Suprapubic skin (tissue), 4 donors: ENCODE measurements at regions not wholly inside any gene's neighbourhood (a gene's known extent, or its start where the extent isn't known, plus 50 kb on each side); places are given as distances from the start of the nearest gene placed in this dataset.

Source experiments
- DNase-seq, 2 donors: peaks; one replicate each; pipeline ENCODE4 v3.0.0-alpha.2; 2019; ENCODE audit warnings: low spot score in 2 of 2
- H3K27ac ChIP-seq: fragments of 200-600 bp; sonication (generic); one replicate; pipeline ENCODE4 v1.5.1; 2019
- H3K27me3 ChIP-seq: fragments of 200-600 bp; sonication (generic); one replicate; pipeline ENCODE4 v1.5.1; 2019
- H3K36me3 ChIP-seq: fragments of 200-600 bp; sonication (generic); one replicate; pipeline ENCODE4 v1.5.1; 2019
- H3K4me1 ChIP-seq: fragments of 200-600 bp; sonication (generic); one replicate; pipeline ENCODE4 v1.5.1; 2019
- H3K4me3 ChIP-seq: fragments of 200-600 bp; sonication (generic); one replicate; pipeline ENCODE4 v1.5.1; 2019; ENCODE audit warnings: mild to moderate bottlenecking
- H3K9me3 ChIP-seq: fragments of 200-600 bp; sonication (generic); one replicate; pipeline ENCODE4 v1.5.1; 2019
- EP300 ChIP-seq: sonication (generic); formaldehyde crosslinking; IDR thresholded peaks from one replicate; pipeline ENCODE4 v1.6.1; 2017; ENCODE audit warnings: antibody characterized with exemption
- POLR2A ChIP-seq, 2 donors: fragments of 450-650 bp; IDR thresholded peaks; one replicate each; pipeline ENCODE4 v1.6.1; 2017; ENCODE audit warnings: antibody characterized with exemption in 2 of 2, mild to moderate bottlenecking in 2 of 2, moderate library complexity in 2 of 2
- POLR2AphosphoS5 ChIP-seq, 3 donors: sonication (generic); formaldehyde crosslinking; IDR thresholded peaks; one replicate each; pipeline ENCODE4 v1.6.1; 2017; ENCODE audit warnings: antibody characterized with exemption in 3 of 3
- WGBS: methylation state at CpG from one replicate; pipeline ENCODE4 v1.1.5; 2018; 5-methylcytosine and 5-hydroxymethylcytosine counted together
- TF ChIP-seq, protein P1 (sequence below), 2 donors: fragments of 200-600 bp in 1 of 2; fragments of 450-650 bp in 1 of 2; sonication (generic) in 1 of 2; IDR thresholded peaks; one replicate each; pipeline ENCODE4 v1.5.1; 2016 to 2019; ENCODE audit warnings: antibody characterized with exemption in 2 of 2, mild to moderate bottlenecking in 1 of 2, moderate library complexity in 1 of 2

DNA sequence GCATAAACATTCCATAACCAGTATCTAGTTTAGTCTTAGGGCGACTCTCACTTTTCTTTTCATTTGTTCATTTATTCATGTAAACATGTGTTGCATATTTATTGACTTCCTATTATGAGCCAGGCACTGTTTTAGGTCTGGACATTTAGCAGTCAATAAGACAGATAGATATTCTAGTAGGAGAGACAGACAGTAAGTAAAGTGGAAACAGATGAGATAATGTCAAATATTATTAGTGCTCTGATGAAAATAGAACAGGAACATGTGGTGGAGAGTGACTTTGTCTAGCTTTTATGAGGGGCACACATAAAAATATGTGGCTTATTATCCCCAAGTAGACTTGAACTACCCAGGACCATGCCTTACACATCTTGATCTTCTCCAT is 193.0 kb downstream of the NDFIP2 start:
- TF ChIP-seq, protein P1, sequence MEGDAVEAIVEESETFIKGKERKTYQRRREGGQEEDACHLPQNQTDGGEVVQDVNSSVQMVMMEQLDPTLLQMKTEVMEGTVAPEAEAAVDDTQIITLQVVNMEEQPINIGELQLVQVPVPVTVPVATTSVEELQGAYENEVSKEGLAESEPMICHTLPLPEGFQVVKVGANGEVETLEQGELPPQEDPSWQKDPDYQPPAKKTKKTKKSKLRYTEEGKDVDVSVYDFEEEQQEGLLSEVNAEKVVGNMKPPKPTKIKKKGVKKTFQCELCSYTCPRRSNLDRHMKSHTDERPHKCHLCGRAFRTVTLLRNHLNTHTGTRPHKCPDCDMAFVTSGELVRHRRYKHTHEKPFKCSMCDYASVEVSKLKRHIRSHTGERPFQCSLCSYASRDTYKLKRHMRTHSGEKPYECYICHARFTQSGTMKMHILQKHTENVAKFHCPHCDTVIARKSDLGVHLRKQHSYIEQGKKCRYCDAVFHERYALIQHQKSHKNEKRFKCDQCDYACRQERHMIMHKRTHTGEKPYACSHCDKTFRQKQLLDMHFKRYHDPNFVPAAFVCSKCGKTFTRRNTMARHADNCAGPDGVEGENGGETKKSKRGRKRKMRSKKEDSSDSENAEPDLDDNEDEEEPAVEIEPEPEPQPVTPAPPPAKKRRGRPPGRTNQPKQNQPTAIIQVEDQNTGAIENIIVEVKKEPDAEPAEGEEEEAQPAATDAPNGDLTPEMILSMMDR (IDR thresholded peaks at IDR 0.05) = no peak
- TF ChIP-seq POLR2A (IDR thresholded peaks at IDR 0.05) = no peak
- TF ChIP-seq EP300 = no peak
- TF ChIP-seq POLR2AphosphoS5 (IDR thresholded peaks at IDR 0.05) = no peak
- no peaks in the 10 kb centered on the region for H3K27me3 ChIP-seq
- H3K36me3 ChIP-seq = no peaks in the 10 kb centered on the region
- no peak overlapping the region for H3K27ac ChIP-seq
- peaks cover 8% of the 10 kb centered on the region for H3K4me1 ChIP-seq
- no peak for DNase-seq
- H3K4me3 ChIP-seq = no peak overlapping the region
- 62% methylated on average over 1 of the region's 1 CpG for WGBS
- H3K9me3 ChIP-seq = no peaks in the 10 kb centered on the region

DNA sequence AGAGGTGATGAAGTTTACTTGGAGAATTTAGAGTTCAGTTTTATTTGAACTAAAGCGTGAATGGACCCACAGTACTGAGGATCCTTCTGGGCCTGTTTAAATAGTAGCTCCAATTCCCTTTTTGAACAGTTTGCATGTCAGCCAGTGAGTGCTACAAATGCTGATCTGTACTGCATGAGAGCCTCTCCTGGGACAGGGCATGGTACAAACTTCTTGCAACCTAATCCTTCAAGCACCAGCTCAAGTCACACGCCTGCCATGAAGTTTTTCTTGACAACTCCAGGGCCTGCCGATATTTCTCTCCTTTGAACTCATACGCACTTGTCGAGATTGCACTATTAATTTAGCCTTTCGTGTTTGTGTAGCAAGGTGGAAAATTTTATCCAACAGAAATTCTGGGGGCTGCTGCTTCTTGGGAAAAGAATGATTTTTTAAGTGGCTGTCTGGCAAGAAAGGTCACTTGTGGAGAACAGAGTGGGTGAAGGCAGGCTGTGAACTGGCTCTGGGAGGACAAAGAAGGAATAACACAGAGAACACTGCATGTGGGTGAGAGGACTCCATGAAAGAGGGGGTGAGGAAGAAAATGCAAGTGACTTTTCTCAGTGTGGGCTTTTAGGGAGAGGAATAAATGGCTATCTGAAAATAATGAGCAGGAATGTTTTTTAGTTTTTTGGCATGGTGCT is 192.5 kb downstream of the NDFIP2 start:
- TF ChIP-seq POLR2AphosphoS5 (IDR thresholded peaks at IDR 0.05) = no peak
- TF ChIP-seq EP300 = no peak
- no peak for TF ChIP-seq POLR2A (IDR thresholded peaks at IDR 0.05)
- TF ChIP-seq, protein P1 (IDR thresholded peaks at IDR 0.05) = no peak
- 76% methylated on average over 6 of the region's 6 CpGs for WGBS
- no peaks in the 10 kb centered on the region for H3K9me3 ChIP-seq
- no peaks in the 10 kb centered on the region for H3K27me3 ChIP-seq
- no peak overlapping the region for H3K4me3 ChIP-seq
- no peak overlapping the region for H3K27ac ChIP-seq
- no peaks in the 10 kb centered on the region for H3K36me3 ChIP-seq
- peaks cover 8% of the 10 kb centered on the region for H3K4me1 ChIP-seq
- no peak for DNase-seq

GRCh38 chr13:79671420-79671819 is 190.5 kb downstream of the NDFIP2 start:
- H3K4me1 ChIP-seq = peaks cover 8% of the 10 kb centered on the region
- H3K4me3 ChIP-seq = no peak overlapping the region
- no peak overlapping the region for H3K27ac ChIP-seq
- H3K9me3 ChIP-seq = no peaks in the 10 kb centered on the region
- DNase-seq = no peak
- TF ChIP-seq, protein P1 (IDR thresholded peaks at IDR 0.05) = no peak
- TF ChIP-seq EP300 (no peak), POLR2AphosphoS5 (IDR thresholded peaks at IDR 0.05) (no peak), POLR2A (IDR thresholded peaks at IDR 0.05) (no peak)
- H3K27me3 ChIP-seq = no peaks in the 10 kb centered on the region
- WGBS = 22% methylated on average over 2 of the region's 2 CpGs
- H3K36me3 ChIP-seq = no peaks in the 10 kb centered on the region

- H3K27ac ChIP-seq = no peak overlapping the region
- 91% methylated on average over 2 of the region's 2 CpGs for WGBS
- TF ChIP-seq POLR2A (IDR thresholded peaks at IDR 0.05) (no peak), EP300 (no peak), POLR2AphosphoS5 (IDR thresholded peaks at IDR 0.05) (no peak)
- TF ChIP-seq, protein P1 (IDR thresholded peaks at IDR 0.05) = no peak
- H3K36me3 ChIP-seq = no peaks in the 10 kb centered on the region
- H3K4me3 ChIP-seq = no peak overlapping the region
- H3K9me3 ChIP-seq = no peaks in the 10 kb centered on the region
- DNase-seq = no peak
- H3K4me1 ChIP-seq = peaks cover 10% of the 10 kb centered on the region
- no peaks in the 10 kb centered on the region for H3K27me3 ChIP-seq
Measured at GRCh38 chr13:79668201-79668752, 187.3 kb downstream of the NDFIP2 start.

DNA sequence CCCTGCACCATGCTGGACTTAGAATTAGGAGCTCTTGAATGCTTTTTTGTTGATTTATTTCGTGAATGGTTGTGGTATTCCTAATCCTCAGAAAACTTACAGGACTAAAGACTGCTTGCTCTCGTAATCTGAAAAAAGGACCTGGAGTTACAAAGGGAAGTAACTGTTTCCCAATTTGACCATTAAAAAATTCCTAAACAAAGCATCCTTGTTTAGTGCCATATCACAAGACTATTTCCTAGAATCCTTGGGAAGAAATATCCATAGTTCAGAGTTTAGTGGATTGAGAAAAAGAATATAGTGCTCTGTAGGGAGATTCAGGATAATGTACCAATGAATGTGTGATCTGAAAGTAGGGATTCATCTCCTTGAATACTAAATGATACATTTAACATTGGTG is 186.8 kb downstream of the NDFIP2 start:
- no peak for TF ChIP-seq EP300
- TF ChIP-seq POLR2A (IDR thresholded peaks at IDR 0.05) = no peak
- TF ChIP-seq POLR2AphosphoS5 (IDR thresholded peaks at IDR 0.05) = no peak
- TF ChIP-seq, protein P1 (IDR thresholded peaks at IDR 0.05) = no peak
- no peaks in the 10 kb centered on the region for H3K9me3 ChIP-seq
- no peaks in the 10 kb centered on the region for H3K27me3 ChIP-seq
- no peaks in the 10 kb centered on the region for H3K36me3 ChIP-seq
- 79% methylated on average over 2 of the region's 2 CpGs for WGBS
- no peak overlapping the region for H3K4me3 ChIP-seq
- no peak overlapping the region for H3K27ac ChIP-seq
- no peak for DNase-seq
- H3K4me1 ChIP-seq = peaks cover 10% of the 10 kb centered on the region
